ENCODE measurements at regions not wholly inside any gene's neighbourhood (a gene's known extent, or its start where the extent isn't known, plus 50 kb on each side); places are given as distances from the start of the nearest gene placed in this dataset.

DNA sequence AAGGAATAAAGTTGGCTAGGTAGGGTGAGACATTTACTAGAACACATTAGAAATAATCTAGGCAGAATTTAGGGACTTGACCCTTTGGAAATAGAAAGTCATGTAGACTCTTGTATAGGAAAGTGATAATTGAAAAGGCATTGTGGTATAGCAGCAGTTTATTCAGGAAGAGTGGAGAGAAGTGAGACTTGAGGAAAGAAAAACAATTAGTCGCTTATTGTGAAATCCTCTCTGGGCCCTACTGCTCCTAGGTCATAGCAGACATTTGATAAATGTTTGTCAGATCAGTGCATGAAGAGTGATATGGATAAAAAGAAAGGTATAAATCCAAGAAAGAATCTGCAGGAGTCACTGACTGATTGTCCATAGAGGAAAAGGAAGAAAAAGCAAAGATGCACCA, 337.6 kb downstream of the HNRNPD start:
- no peak for DNase-seq
- H3K4me3 ChIP-seq, result no peak overlapping the region

DNA sequence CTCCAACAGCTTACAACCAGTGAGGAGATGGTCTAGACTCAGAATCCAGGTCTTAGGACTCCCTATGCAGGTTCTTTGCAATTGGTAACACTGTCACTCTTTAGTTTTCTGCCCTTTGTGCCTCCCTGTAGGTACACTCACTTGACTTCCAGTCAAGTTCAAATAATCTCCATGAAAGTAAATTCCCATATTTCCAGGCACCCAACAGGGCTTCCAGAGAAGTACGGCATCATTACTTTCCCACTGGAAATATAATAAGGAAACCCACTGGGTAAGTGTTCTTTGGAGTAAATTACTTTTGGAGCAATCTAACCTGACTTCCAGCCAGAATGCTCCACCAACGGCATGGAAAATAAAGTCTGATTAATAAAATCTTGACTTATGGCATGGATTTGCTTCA, 338.9 kb downstream of the HNRNPD start:
- no peaks in the 10 kb centered on the region for H3K9me3 ChIP-seq
- DNase-seq, result no peak
- TF ChIP-seq, protein P1, sequence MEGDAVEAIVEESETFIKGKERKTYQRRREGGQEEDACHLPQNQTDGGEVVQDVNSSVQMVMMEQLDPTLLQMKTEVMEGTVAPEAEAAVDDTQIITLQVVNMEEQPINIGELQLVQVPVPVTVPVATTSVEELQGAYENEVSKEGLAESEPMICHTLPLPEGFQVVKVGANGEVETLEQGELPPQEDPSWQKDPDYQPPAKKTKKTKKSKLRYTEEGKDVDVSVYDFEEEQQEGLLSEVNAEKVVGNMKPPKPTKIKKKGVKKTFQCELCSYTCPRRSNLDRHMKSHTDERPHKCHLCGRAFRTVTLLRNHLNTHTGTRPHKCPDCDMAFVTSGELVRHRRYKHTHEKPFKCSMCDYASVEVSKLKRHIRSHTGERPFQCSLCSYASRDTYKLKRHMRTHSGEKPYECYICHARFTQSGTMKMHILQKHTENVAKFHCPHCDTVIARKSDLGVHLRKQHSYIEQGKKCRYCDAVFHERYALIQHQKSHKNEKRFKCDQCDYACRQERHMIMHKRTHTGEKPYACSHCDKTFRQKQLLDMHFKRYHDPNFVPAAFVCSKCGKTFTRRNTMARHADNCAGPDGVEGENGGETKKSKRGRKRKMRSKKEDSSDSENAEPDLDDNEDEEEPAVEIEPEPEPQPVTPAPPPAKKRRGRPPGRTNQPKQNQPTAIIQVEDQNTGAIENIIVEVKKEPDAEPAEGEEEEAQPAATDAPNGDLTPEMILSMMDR (IDR thresholded peaks at IDR 0.05), result no peak
- no peak for TF ChIP-seq POLR2A (IDR thresholded peaks at IDR 0.05)
- no peak overlapping the region for H3K4me3 ChIP-seq
- H3K4me1 ChIP-seq, result no peaks in the 10 kb centered on the region
- no peaks in the 10 kb centered on the region for H3K36me3 ChIP-seq
- H3K27ac ChIP-seq, result no peak overlapping the region
- intact Hi-C loops (cut with DNase I; ENCODE audit: low total_unique reads), result no loop called here
- H3K27me3 ChIP-seq, result no peaks in the 10 kb centered on the region

More for the DNA sequence above, 337.6 kb downstream of the HNRNPD start:
- H3K36me3 ChIP-seq, result no peaks in the 10 kb centered on the region
- TF ChIP-seq POLR2A (IDR thresholded peaks at IDR 0.05), result no peak
- TF ChIP-seq, protein P1 (IDR thresholded peaks at IDR 0.05), result no peak
- no peak overlapping the region for H3K27ac ChIP-seq
- no peaks in the 10 kb centered on the region for H3K9me3 ChIP-seq
- H3K4me1 ChIP-seq, result no peaks in the 10 kb centered on the region
- intact Hi-C loops (cut with DNase I; ENCODE audit: low total_unique reads), result no loop called here
- H3K27me3 ChIP-seq, result no peaks in the 10 kb centered on the region

DNA sequence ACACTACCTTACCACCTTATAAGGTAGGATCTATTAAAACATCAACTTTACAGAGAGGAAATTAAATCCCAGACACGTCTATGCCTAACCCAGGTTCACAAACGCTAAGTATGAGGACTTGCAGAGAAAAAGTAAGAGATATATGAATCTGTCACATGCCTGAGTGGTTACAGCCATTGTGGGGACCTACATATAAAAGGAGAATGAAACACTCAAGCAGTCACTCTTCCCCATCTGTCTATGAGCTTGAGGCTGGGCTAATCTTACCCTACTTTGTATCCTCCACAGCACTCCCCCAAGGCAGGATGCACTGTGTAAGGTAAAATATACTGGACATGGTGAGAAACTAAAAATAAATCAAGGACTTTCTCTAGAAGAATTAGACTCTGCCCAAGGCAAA, 339.9 kb downstream of the HNRNPD start:
- Histone ChIP-seq H3K4me3 (no peak overlapping the region), H3K4me1 (no peaks in the 10 kb centered on the region), H3K9me3 (no peaks in the 10 kb centered on the region), H3K27ac (no peak overlapping the region), H3K27me3 (no peaks in the 10 kb centered on the region), H3K36me3 (no peaks in the 10 kb centered on the region)
- no peak for DNase-seq
- intact Hi-C loops (cut with DNase I; ENCODE audit: low total_unique reads), result no loop called here
- no peak for TF ChIP-seq POLR2A (IDR thresholded peaks at IDR 0.05)
- TF ChIP-seq, protein P1 (IDR thresholded peaks at IDR 0.05), result no peak

DNA sequence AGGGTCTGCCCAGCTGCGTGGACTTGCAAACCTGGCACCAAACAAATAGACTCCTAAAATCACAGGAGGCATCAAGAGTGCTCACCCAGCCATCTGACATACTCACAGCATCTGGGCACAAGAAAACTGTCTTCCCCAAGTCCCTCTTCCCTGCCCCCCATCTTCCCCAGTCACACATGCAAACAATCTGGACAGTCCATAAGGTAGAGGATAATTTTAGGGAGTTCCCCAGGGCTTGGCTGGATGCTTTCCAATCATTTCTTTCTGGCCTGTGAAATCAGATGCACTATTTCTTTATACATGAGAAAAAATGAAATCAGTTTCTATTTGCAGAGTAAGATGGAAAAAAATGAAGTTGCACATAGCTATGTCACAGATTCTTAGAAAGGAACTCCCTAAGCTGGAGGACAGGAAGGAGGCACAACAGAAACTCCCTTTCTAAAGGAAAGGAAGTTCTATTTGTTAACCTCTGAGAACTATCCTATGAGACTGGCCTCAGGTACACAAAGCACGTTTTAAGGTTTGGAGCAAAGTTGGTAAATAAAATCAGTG, 342.3 kb downstream of the HNRNPD start:
- H3K36me3 ChIP-seq, result no peaks in the 10 kb centered on the region

DNA sequence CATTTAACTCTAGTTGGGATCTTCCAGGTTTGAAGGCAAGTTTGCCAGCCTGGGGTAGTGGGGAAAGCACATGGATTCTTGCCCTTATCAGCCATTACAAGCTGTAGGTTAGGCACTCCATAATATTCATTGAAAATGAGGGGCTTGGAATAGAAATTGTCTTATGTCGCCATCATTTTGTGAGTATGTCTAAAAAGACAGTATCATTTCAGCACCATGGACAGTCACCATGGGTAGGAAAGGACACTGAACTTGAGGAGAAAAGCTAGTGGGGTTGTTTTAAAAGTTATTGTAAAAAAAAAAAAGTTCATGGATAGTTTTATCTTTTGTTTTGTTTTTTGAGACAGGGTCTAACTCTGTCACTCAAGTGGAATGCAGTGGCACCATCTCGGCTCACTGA, 356.1 kb downstream of the HNRNPD start:
- intact Hi-C loops (cut with DNase I; ENCODE audit: low total_unique reads), result no loop called here
- no peak overlapping the region for H3K4me3 ChIP-seq
- no peaks in the 10 kb centered on the region for H3K36me3 ChIP-seq
- TF ChIP-seq, protein P1 (IDR thresholded peaks at IDR 0.05), result no peak
- TF ChIP-seq POLR2A (IDR thresholded peaks at IDR 0.05), result no peak
- H3K27me3 ChIP-seq, result no peaks in the 10 kb centered on the region
- DNase-seq, result no peak
- no peaks in the 10 kb centered on the region for H3K4me1 ChIP-seq
- H3K9me3 ChIP-seq, result no peaks in the 10 kb centered on the region
- no peak overlapping the region for H3K27ac ChIP-seq

More for the DNA sequence above, 342.3 kb downstream of the HNRNPD start:
- intact Hi-C loops (cut with DNase I; ENCODE audit: low total_unique reads), result no loop called here
- DNase-seq, result no peak
- no peak overlapping the region for H3K4me3 ChIP-seq
- no peaks in the 10 kb centered on the region for H3K9me3 ChIP-seq
- TF ChIP-seq POLR2A (IDR thresholded peaks at IDR 0.05), result no peak
- TF ChIP-seq, protein P1 (IDR thresholded peaks at IDR 0.05), result no peak
- no peaks in the 10 kb centered on the region for H3K4me1 ChIP-seq
- no peak overlapping the region for H3K27ac ChIP-seq
- no peaks in the 10 kb centered on the region for H3K27me3 ChIP-seq
